LHCN-M2 (cell line): ENCODE measurements at regions not wholly inside any gene's neighbourhood (a gene's known extent, or its start where the extent isn't known, plus 50 kb on each side); places are given as distances from the start of the nearest gene placed in this dataset.

Experiments used
- DNase-seq: peaks from one replicate; pipeline ENCODE4 v3.0.0-alpha.2; 2012; ENCODE audit warnings: low read depth

GRCh38 chr5:120738568-120738967, 274.5 kb downstream of the PRR16 start:
- DNase-seq: no peak

DNA sequence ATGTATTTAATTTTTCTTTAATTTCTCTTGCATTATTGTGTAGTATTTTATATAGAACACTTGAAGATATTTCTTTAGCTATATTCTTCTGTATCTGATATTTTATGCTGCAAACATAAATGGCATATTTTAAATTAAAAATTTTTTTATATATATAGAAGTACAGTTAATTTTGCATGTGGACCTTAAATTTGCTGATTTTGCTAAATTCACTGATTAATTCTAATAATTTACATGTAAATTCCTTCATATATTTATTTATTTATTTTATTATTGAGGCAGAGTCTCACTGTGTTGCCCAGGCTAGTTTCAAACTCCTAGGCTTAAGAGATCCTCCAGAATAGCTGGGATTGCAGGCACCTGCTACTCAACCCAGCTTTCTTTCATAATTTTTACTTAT, 276.9 kb downstream of the PRR16 start:
- DNase-seq: no peak

- no peak for DNase-seq
Observed at GRCh38 chr5:120748474-120748873, 284.4 kb downstream of the PRR16 start.

DNA sequence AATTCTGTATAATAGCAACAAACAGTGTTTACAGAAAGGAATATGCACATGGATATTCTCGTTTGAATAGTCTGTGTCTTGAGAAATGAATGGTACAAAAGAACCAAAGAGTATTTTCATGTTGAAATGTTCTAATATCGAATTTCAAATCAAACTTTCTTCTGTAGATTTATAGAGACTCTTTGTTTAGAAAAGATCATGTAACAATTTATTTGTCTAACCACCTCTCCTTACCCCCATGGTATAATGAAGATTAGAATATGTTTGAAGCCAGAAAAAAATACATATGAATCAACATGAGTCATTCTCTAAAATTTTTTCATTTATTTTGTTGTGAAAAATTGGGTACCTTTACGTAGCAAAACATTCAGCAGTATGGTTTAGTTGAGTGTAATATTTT, 285.6 kb downstream of the PRR16 start:
- DNase-seq: peak; percentile 21

GRCh38 chr5:120759587-120759986, 295.5 kb downstream of the PRR16 start:
- DNase-seq: no peak

- no peak for DNase-seq
Observed at GRCh38 chr5:120761986-120762385, 297.9 kb downstream of the PRR16 start.

DNA sequence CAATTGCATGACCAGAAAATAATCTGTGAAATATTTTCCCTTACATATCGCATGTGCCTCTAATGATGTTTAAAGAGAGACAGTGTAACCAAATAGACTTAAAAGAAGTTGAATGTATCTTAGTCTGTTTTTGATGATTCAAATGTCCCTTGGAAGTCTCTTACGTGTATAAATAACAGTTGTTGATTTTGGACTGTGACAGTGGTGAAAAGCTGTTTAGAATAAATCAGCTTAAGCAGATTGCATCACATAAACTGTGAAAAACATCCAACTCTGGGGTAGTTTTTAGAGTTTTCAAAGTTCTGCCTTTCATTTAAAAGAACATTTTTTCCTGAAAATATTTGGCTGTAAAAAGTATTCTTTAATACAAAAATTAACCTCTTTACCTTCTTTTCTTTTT, 301.1 kb downstream of the PRR16 start:
- DNase-seq: peak; percentile 71

GRCh38 chr5:120767178-120767820, 303.2 kb downstream of the PRR16 start:
- DNase-seq: peak; percentile 51

GRCh38 chr5:120769312-120769872, 305.3 kb downstream of the PRR16 start:
- DNase-seq: no peak

- no peak for DNase-seq
Observed at GRCh38 chr5:120771202-120771601, 307.1 kb downstream of the PRR16 start.

- DNase-seq: peak; percentile 71
Observed at GRCh38 chr5:120778491-120779484, 314.7 kb downstream of the PRR16 start.

GRCh38 chr5:120779674-120780073, 315.6 kb downstream of the PRR16 start:
- DNase-seq: peak; percentile 38

GRCh38 chr5:120788481-120788880, 324.4 kb downstream of the PRR16 start:
- no peak for DNase-seq

DNA sequence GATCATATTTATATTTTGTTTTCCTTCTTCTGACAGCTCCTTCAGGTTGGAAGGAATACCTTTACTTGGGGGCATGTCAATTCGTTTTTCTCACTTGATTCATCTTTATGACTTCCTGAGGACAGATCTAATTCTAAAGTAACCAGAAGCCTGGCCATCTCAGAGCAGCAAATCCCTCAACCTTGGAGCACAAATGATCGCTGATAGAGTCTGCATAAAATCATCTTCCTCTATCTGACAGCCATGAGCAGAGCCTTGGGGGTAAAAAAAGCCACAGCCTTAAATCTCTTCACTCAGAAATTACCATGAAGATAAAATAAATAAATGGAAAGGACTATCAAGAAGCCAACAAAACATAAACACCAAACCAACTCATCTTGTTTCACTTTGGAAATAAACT, 325.8 kb downstream of the PRR16 start:
- no peak for DNase-seq

GRCh38 chr5:120790339-120790738, 326.2 kb downstream of the PRR16 start:
- no peak for DNase-seq

- DNase-seq: no peak
Observed at GRCh38 chr5:120792477-120792876, 328.4 kb downstream of the PRR16 start.

DNA sequence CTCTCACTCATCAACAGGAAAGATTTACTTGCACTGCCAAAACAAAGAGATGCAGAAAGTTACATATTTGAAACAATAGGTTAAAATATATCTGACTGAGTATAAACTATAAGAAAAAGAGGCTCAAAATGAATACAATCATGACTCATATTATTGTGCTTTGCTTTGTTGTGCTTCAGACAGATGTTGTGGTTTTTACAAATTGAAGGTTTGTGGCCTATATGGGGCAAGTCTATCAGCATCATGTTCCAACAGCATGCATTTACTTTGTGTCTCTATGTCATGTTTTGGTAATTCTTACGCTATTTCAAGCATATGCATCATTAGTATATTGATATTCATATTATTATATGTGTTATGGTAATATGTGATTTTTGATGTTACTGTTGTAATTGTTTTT, 330.0 kb downstream of the PRR16 start:
- DNase-seq: peak; percentile 67

DNA sequence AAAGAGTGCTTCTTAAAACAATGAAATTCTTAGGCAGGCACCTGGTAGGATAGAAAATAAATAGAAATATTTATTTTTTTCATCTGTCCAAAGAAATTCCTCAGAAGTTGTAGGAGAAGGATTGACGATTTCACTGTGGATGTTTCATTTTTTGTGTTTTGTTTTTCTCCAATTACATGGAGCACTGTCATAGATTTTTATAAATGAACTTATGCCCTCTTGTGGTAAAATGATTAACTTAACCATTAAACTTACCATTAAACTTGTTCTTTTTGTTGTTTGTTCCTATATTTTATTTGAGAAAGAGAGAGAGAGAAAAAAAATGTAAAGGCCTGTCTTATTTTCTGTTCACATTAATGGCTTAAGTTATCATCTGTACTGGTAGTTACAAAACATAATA, 339.2 kb downstream of the PRR16 start:
- DNase-seq: peak; percentile 52

DNA sequence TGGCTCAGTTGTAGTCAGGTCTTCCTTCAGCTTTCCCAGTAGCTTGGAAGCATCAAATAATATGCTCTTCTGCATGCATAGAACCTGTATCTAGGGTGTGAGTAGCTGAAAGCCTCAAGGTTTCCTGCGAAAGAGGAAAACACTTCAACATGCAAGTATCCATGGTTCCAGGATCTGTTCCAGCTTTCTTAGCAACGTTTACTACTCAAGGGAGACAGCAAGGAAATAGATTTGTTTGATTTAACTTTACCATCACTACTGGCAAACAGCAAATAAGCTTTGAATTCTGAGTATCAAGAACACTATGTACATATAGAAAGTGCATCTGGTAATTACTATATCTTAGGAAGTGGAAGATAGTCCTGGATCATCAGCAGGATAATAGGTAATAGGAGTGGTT, 341.0 kb downstream of the PRR16 start:
- DNase-seq: no peak

DNA sequence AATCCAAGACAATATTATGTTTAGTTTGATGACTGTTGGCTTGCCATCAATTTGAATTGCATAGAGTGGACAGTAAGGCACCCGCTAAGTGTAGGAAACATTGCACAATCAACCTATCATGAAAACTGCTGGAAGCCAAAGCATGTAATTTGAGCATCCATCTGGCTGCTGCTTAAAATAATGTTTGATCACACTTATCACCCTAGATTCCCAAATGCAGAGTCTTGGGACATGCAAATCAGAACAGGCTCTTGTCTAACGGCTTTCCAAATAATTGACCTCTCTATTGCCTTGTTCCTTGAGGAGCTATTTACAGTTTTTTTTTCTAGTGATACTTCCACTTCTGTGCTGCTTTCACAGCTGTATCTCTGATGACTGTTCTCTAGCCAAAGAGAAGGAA, 342.1 kb downstream of the PRR16 start:
- DNase-seq: peak; percentile 27

- peak; percentile 19 for DNase-seq
Observed at GRCh38 chr5:120808135-120808534, 344.0 kb downstream of the PRR16 start.

DNA sequence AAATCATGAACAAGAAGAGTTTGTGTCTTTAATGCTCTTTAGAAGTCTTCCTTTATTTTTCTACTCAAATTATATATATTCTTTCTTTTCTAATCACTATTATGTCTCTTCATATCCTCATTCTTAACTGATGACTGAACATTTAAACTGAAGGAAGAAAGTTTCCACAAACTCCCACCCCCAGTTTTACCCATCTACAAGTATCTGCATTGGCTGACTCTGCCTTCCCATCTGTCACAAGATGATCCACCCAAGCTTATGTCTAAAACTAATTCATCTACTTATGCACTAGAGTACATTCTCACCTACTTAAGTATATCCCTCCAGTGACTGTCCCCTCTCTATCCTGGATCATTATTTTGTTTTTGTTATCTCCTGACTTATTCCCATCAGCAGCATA, 344.5 kb downstream of the PRR16 start:
- DNase-seq: peak; percentile 23

DNA sequence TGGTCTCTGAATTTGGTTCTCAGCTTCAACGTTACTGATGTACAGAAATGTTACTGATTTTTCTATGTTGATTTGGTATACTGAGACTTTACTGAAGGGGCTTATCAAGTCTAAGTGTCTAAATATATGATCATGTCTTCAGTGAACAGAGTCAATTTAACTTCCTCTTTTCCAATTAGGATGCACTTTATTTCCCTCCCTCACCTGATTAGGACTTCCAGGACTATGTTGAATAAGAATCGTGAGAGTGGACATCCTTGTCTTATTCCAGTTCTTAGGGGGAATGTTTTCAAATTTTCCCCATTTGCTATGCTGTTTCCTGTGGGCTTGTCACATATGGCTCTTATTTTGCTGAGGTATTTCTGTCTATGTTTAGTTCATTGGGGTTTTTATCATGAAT, 349.5 kb downstream of the PRR16 start:
- DNase-seq: no peak
